ENCODE measurements at regions not wholly inside any gene's neighbourhood (a gene's known extent, or its start where the extent isn't known, plus 50 kb on each side); places are given as distances from the start of the nearest gene placed in this dataset.

DNA sequence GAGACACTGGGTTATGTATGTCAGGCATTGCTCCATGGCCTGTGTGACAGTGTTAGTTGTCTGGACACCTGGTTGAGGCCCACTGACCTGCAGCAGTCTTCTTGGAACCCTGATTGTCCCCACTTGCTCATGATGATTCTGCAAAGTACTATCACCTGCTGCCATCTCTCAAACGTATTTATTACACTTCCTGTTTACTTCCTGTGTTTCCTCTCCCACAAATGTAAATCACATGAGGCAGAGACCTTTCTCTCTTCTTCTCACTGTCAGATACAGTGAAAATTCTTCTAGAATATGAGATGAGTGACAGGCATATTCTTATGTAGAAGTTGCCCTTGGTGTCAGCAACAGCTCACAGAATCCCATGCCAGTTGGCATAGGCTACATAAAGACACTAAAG is 186.9 kb upstream of the CNTN1 start:
- no peak for TF ChIP-seq POLR2A (IDR thresholded peaks at IDR 0.05)
- TF ChIP-seq, protein P1, sequence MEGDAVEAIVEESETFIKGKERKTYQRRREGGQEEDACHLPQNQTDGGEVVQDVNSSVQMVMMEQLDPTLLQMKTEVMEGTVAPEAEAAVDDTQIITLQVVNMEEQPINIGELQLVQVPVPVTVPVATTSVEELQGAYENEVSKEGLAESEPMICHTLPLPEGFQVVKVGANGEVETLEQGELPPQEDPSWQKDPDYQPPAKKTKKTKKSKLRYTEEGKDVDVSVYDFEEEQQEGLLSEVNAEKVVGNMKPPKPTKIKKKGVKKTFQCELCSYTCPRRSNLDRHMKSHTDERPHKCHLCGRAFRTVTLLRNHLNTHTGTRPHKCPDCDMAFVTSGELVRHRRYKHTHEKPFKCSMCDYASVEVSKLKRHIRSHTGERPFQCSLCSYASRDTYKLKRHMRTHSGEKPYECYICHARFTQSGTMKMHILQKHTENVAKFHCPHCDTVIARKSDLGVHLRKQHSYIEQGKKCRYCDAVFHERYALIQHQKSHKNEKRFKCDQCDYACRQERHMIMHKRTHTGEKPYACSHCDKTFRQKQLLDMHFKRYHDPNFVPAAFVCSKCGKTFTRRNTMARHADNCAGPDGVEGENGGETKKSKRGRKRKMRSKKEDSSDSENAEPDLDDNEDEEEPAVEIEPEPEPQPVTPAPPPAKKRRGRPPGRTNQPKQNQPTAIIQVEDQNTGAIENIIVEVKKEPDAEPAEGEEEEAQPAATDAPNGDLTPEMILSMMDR (IDR thresholded peaks at IDR 0.05): no peak
